ENCODE measurements at regions not wholly inside any gene's neighbourhood (a gene's known extent, or its start where the extent isn't known, plus 50 kb on each side); places are given as distances from the start of the nearest gene placed in this dataset.

GRCh38 chr3:162602619-162603018 lies 1106.0 kb downstream of the OTOL1 start:
- no peak for TF ChIP-seq CTCF (IDR thresholded peaks at IDR 0.05; ENCODE audit: insufficient read depth, missing control alignments)
- FAIRE-seq (no peak), DNase-seq (ENCODE audit: insufficient read length, low spot score) (no peak)

- DNase-seq (ENCODE audit: insufficient read length, low spot score) (no peak), FAIRE-seq (no peak)
- TF ChIP-seq CTCF (IDR thresholded peaks at IDR 0.05; ENCODE audit: insufficient read depth, missing control alignments), result no peak
These were observed 1109.1 kb downstream of the OTOL1 start for GRCh38 chr3:162605651-162606204.

- no peak for TF ChIP-seq CTCF (IDR thresholded peaks at IDR 0.05; ENCODE audit: insufficient read depth, missing control alignments)
- no peak for FAIRE-seq
- no peak for DNase-seq (ENCODE audit: insufficient read length, low spot score)
These were observed 1113.7 kb downstream of the OTOL1 start for GRCh38 chr3:162610261-162610660.

GRCh38 chr3:162612991-162613390 lies 1116.4 kb downstream of the OTOL1 start:
- TF ChIP-seq CTCF (IDR thresholded peaks at IDR 0.05; ENCODE audit: insufficient read depth, missing control alignments), result no peak
- no peak for FAIRE-seq
- DNase-seq (ENCODE audit: insufficient read length, low spot score), result no peak

GRCh38 chr3:162626172-162626571 lies 1129.6 kb downstream of the OTOL1 start:
- DNase-seq (ENCODE audit: insufficient read length, low spot score) (no peak), FAIRE-seq (no peak)
- TF ChIP-seq CTCF (IDR thresholded peaks at IDR 0.05; ENCODE audit: insufficient read depth, missing control alignments), result no peak

- FAIRE-seq (no peak), DNase-seq (ENCODE audit: insufficient read length, low spot score) (no peak)
- TF ChIP-seq CTCF (IDR thresholded peaks at IDR 0.05; ENCODE audit: insufficient read depth, missing control alignments), result no peak
These were observed 1131.9 kb downstream of the OTOL1 start for GRCh38 chr3:162628531-162628930.

- no peak for DNase-seq (ENCODE audit: insufficient read length, low spot score)
- FAIRE-seq, result no peak
- TF ChIP-seq CTCF (IDR thresholded peaks at IDR 0.05; ENCODE audit: insufficient read depth, missing control alignments), result no peak
These were observed 1132.8 kb downstream of the OTOL1 start for GRCh38 chr3:162629372-162629771.
